GM21381 (cell line): ENCODE measurements at regions not wholly inside any gene's neighbourhood (a gene's known extent, or its start where the extent isn't known, plus 50 kb on each side); places are given as distances from the start of the nearest gene placed in this dataset.
"Not testable (repeated sequence)": the region's sequence is repeated elsewhere in the genome, so short reads cannot be mapped to it uniquely, and the experiment has no call there.

Experiments
- ATAC-seq: cut with Tn5 transposase; IDR thresholded peaks from one replicate; pipeline ENCODE4 v1.9.1; 2021; ENCODE audit warnings: mild to moderate bottlenecking, moderate library complexity; ENCODE audit not compliant: unreplicated experiment

GRCh38 chr4:26017961-26018700 lies 104.1 kb downstream of the SMIM20 start:
- not testable (repeated sequence) for ATAC-seq

DNA sequence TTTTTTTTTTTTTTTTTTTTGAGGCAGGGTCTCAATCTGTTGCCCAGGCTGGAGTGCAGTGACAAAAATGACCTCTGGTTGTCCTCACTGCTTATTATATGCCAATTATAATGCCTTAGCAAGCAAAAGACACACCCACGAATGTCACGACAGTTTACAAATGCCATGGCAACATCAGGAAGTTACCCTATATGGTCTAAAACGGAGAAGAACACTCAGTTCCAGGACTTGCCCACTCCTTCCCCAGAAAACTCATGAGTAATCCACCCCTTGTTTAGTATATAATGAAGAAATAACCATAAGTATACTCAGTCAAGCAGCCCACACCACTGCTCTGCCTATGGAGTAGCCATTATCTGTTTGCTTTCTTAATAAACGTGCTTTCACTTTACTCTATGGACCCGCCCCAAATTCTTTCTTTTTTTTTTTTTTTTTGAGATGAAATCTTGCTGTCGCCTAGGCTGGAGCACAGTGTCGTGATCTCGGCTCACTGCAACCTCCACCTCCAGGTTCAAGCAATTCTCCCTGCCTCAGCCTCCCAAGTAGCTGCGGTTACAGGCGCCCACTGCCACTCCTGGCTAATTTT lies 106.2 kb downstream of the SMIM20 start:
- no peak for ATAC-seq

- no peak for ATAC-seq
These were observed 106.9 kb downstream of the SMIM20 start for GRCh38 chr4:26020881-26021280.

DNA sequence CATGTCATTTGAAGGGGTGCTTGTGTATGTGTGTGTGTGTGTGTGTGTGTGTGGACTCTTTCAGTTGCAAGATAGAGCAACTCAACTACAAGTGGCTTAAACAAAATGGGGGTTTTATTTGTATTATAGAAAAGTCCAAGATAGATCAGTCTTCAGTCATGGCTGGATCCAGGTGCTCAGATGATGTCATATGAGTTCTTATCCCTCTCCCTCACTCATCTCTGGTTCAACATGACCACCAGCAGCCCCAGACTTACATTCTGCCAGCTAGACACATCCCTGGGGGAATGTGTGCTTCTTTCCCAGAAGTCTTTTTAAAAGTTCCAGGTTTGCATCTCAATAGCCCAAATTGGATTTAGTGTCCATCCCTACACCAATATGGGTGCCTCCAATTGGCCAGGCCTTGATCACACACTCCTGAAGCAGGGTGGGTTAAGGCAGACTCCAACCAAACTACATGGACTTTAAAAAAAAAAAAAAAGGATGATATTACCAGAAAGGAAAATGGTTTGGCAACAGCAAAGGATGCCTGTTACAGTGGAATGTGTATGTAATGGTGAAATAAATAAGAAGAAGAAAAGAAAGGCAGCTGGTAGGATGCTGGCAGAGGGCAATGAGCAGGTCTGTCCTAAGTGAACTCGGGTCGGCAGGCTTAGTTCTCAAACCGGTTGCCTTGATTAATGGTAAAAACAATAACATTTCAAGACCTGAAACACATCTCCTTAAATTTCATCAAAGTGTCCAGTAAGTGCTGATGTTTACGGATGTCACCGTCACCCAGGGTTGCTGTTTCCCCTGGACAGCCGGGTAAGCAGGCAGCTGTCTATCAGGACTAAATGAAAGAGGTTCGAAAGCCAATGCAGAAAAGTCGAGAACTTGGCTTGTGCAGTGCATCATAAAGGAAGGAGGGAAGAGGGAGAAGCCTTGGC lies 107.7 kb downstream of the SMIM20 start:
- ATAC-seq: no peak

GRCh38 chr4:26022346-26023202 lies 108.6 kb downstream of the SMIM20 start:
- no peak for ATAC-seq

DNA sequence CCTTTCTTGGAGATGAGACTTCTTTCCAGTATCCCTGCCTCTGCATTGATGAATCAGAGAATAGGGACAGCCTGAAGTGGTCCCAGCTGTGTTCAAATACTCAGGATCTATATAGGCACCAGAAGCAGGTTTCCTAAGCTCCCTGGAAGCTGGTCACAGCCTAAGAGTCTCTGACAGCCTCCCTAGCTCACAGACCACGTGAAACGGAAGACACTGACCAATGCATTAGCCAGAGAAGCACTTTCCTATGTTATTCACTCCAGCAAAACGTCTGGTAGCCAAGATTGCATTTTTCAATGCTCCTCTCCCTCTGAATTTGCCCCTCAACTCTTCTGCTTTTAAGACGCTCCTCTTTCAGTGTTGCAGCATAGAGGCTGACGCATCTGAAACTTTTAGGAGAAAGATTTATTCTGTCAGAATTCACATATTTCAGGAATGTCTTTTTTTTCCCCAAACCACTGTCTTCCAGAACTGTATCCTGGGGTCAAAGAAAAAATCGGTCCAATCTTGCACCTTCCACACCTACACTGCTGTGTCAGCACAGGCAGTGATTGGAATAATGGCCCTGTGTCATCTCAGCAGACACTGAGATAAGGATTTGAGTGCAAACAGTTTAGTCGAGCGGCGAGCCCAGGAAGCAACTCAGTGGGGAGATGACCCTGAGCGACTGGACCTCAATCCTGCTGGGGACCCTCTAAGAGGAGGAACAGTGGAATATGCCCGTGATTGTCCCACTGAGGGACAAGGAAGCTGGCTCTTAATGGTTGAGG lies 109.4 kb downstream of the SMIM20 start:
- ATAC-seq: no peak

DNA sequence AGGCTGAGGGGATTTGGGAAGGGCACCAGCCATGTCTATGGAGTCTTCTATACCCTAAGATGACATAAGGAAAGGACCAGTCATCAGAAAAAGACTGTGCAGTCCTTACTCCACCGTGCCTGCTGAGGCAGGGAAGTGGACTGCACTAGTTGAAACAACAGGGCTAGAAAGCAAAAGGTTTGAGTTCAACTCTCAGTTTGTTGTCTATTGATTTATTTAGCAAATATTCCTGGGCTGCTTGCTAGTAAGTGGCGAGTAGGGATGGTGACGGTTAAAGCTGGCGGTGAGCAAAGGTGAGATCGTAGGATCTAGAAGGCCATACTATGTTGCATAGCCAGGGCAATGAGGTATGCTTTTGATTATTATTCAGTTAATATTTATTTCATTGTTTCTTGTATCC lies 110.1 kb downstream of the SMIM20 start:
- no peak for ATAC-seq

DNA sequence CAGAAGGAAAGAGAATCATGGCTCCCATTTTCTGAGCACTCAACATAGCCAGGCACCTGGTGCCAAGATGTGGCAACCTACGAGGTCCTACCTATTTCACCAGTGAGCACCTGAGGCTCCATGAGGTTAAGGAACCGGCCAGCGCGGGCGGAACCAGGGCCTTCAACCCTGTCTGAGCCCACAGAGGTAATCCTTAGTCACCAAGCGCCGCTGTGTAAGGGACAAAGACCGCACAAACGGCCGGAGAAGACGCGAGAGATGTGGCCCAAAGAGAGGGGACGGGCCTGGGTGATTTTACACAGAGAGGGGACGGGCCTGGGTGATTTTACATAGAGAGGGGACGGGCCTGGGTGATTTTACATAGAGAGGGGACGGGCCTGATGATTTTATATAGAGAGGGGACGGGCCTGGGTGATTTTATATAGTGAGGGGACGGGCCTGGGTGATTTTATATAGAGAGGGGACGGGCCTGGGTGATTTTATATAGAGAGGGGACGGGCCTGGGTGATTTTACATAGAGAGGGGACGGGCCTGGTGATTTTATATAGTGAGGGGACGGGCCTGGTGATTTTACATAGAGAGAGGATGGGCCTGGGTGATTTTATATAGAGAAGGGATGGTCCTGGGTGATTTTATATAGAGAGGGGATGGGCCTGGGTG lies 114.2 kb downstream of the SMIM20 start:
- ATAC-seq: no peak

DNA sequence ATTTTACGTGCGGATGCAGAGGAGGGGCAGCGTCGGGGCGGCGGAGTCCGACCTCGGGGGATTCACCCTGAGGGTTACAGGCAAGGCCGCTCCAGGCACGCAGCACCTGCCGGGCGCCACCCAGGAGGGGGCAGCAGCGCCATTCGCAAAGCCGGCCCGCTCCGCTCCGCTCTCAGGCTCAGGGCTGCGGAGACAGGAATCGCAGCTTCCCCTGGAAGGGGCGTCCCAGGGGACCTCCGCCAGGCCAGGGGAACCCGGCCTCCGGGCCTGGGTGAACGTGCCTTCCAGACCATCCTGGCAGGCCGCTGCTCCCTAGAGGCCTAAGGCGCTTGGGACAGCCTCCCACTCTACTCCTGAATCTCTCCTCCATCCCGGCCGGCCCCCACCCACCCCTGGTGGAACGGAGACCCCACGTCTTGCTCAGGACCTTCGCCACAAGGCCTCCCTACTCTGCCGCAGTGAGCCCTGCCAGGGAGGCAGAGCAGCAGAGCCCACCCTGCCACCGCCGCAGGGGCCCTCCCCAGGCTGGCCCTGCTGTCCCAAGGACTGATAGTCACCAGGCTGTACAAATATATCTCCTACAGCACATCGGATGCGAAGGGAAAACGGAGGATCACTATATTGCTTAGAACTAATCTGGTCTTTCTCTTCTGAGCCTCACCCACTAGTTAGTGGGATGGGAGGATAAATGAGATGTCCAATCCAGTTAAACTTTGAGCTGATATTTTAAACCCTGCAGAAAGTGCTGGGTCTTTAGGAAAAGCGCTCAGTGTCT lies 115.0 kb downstream of the SMIM20 start:
- peak; percentile 85 for ATAC-seq

DNA sequence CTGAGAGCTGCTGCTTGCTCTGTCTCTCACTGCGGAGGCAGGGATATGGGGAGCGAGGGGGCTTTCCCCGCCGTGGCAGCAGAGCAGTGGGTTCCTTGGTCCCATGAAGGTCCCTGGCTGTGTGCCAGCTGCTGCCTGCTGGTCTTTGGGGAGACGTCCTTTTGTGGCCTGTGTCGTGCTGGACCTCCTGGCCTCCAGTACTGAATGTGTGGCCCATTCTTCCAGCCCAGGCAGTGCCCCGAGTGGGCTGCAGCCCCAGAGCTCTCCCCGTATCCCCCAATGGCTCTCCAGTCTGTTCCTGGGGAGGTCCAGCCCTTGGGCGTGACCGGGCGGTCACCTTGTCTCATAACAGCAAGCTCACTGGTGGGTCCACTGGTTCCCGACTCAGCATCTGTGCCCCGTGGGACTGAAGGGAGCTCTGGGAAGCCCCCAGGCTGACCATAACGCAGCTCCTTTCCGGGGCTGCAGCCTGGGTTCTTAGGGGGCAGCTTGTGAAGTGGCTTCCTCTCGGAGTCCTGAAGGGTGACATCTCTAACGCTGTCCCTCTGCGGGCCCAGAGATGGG lies 115.6 kb downstream of the SMIM20 start:
- ATAC-seq: no peak

- ATAC-seq: no peak
These were observed 116.2 kb downstream of the SMIM20 start for GRCh38 chr4:26030260-26030667.

DNA sequence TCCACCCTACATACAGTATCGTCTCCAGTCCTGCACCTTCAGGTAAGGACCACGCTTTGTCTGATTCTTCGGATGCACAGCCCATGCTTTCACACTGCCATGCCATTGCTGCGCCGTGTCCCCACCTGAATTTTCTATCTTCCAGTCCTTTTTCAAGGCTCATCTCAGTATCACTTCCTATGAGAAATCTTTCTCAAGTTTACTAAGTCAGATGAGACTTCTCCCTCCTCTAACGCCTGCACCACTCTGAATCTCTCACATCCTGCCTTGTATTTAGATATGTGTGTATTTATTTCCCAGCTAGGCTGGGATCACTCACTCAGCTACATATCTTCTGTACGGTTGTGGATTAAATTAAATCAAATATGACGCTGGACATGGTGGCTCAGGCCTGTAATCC lies 116.8 kb downstream of the SMIM20 start:
- no peak for ATAC-seq

- no peak for ATAC-seq
These were observed 117.7 kb downstream of the SMIM20 start for GRCh38 chr4:26031704-26032103.

GRCh38 chr4:26032142-26032541 lies 118.1 kb downstream of the SMIM20 start:
- no peak for ATAC-seq

DNA sequence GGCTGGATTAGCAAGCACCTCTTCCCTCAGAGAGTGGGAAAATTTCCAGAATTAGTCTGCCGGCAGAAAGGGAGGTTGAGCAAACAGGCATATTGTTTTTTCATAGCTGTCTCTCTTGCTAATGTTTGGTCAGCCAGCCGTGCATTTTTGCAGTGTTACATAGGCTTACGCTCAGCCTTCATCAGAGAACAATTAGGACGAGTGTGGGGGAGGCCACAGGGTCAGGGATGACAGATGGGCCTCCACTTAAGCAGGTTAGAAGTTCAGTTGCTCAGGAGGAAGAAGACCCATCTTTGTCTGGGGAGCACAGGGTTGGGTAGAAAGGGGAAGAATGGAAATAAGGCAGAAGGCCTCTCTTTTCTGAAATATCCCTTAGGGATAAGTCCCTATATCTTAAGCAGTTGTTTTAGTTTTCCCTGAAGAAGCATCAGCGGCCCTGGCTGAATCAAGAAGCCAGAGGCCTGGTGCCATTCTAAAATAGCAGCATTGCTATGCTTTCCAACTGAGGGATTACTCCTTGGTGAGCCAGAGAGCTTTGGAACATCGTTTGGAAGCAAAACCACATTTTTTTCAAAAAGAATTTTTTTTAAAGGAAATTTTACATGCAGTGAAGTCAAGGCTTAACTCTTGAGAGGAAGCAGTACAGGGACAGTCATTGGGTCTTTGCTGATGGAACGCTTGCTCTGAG lies 118.8 kb downstream of the SMIM20 start:
- no peak for ATAC-seq

- ATAC-seq: no peak
These were observed 119.4 kb downstream of the SMIM20 start for GRCh38 chr4:26033389-26033788.

- no peak for ATAC-seq
These were observed 120.8 kb downstream of the SMIM20 start for GRCh38 chr4:26034849-26035248.

DNA sequence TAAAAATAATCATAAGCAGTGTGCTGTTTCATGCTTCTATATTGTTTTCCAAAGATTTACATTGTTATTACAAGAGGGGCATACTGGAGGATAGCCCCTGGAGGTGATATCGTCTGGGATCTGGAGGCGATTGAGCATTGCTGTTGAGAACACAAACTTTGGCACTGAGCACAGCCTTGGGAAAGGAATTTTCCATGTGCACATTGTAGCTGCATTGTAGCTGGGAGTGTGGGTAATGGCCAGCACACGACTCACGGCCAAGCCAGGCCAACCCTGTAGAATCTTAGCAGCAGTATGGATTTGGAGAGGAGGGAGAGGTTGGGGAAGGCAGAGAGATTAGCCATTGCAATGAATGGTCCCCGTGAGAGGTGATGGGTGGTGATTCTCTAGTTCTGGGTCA lies 121.9 kb downstream of the SMIM20 start:
- no peak for ATAC-seq
